RKO (cell line): ENCODE measurements at regions not wholly inside any gene's neighbourhood (a gene's known extent, or its start where the extent isn't known, plus 50 kb on each side); places are given as distances from the start of the nearest gene placed in this dataset.

ENCODE experiments used
- DNase-seq: peaks from one replicate; pipeline ENCODE4 v3.0.0-alpha.2; 2016; ENCODE audit warnings: low spot score

DNA sequence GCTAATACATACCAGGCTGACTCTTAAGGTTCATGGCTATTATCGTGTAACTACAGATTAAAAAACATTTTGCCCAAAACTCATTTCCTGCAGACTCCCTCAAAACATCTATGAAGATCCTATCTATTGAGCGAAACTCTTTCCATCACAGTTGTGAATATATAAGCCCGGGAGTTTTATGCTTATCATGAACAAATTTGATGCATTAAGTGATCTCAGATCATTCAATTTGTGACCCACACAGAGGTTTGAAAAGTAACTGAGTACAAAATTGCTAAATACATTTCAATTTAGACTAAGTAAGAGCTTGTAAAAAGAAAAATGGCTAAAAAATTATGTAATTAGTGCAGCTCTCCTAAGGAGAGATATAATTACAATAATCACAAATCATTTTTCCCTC is 1228.8 kb upstream of the TENM4 start:
- DNase-seq, result no peak

DNA sequence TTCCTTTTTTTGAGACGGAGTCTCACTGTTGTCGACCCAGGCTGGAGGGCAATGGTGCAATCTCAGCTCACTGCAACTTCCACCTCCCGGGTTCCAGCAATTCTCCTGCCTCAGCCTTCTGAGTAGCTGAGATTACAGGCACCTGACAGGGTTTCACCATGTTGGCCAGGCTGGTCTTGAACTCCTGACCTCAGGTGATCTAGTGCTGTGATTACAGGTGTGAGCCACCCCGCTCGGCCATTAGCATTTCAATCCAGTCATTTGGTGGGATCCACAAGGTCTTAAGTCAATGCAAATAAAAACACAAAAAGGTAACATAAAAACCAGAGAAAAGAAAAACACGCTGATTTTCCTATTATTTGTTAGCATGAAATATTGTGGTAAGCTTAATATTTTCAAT is 1227.2 kb upstream of the TENM4 start:
- DNase-seq, result no peak

DNA sequence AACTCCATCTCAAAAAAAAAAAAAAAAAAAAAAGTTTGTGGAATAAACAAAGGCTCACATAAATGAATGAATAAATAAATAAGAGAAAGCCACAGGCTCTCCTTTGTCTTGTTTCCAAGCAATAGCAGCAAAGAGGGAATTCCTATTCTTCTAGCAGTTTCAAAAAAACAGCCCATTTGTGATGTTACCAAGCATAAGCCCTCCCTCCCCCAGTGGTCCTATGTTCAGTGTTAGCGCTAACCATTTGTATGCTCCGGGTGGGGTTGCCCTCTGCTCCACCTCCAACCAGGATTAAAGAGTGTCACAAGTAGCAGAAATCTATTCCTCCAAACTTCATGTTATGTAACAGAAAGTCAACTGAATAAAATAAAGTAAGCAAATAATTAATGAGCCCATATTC is 1215.0 kb upstream of the TENM4 start:
- DNase-seq, result no peak

DNA sequence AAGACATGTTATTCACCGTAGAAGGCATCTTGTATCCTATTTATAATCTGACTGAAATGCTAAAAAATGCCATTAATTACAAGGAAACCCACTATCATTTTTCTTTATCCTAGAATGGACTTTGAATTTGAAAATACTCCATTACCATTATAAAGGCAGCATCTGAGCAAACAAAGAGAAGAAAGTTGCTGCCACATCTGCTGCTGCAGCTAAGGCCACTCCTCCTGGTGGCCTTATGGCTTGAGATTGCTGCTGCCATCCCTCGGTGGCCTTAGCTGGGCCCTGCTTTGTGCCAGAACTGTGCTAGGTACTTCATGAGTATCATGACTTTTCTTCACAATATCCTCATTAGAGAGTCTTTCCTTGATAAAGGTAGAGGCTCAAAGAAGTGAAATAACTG is 1210.1 kb upstream of the TENM4 start:
- DNase-seq, result no peak

DNA sequence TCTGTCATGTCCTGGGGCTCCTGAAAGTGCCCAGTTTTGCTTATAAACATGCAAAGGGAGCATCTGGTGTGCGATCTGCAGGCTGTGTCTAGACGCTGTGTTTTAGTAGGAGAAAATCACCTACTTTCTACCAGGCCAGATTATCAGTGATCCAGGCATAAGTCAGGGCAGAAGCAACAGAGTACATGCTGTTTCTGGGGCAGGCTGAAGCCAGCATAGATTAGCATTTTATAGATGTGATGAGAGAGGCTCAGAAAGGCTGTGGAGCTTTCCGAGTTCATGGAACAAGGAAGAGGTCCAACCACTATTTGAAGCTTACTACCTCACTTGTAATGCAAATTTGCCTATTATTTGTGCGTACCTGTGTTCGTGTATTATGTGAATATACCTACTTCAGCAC is 1208.4 kb upstream of the TENM4 start:
- no peak for DNase-seq

DNA sequence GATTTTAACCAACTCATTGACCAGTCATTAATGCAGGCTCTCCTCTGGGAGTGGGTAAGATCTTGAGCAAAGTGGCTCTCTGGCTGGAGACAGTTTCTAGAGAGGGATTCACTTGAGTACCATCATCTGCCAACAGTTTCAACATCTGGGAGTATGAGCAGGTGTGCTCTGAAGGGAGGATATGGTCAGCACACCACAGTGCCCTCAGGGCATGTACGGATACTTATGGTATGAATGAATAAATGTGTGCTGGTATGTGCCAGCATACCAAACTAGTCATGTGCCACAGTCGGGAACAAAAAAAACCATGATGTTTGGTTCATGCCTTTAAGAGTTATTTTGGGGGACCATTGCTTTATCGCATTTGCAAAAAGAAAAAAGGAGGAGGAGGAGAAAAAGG is 1197.5 kb upstream of the TENM4 start:
- no peak for DNase-seq

DNA sequence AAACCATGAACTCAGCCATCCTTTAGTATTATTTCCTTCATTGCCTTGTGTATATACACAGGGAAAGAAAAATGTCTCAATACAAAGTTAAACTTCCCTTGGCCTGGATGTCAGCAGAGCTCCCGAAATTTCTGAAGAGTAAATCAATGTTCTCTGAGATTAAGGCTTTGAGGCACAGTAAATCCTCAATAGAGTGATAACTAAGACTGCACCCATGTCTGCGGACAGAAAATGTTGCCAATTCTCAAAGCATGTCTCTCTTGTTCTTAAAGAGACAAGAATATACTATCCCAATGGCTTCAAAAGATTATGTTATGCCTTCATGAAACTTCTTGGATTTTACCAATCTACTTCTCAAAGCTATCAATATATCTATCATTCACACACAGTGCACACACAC is 1196.7 kb upstream of the TENM4 start:
- no peak for DNase-seq

DNA sequence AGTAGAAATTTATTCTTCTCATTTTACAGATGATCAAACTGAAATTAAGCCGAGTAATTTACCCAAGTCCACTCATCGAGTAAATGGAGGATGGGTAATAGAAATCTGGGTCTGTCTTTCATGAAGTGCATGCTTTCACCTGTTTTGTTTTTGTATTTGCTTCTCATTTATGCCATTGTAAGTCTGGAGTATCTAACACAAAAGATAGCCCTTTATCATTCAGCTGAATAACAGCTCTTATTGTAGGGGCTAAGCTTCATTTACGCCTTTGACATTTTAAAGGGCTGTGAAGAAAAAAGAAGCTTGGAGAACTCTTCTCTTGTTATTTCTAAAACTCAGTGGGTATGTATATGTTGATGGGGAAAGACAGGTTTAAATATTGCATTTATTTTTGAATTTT is 1196.2 kb upstream of the TENM4 start:
- DNase-seq, result no peak

DNA sequence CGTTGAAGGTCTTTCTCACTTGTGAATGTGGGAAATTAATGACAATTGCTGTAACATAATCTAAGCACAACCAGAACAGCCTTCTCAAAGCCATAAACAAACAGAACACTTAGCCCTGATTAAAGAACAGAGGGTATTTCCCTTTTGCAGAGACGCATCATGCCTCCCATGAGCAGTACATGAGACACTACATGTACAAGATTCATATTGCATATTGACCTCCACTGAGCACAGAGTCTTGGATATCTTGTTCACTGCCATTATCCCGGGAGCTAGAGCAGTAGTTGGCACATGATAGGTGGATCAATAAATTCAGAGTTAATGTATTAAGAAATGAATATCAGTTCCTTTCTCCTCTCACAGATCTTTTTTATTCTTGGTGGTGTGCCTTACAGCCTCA is 1194.3 kb upstream of the TENM4 start:
- no peak for DNase-seq

DNA sequence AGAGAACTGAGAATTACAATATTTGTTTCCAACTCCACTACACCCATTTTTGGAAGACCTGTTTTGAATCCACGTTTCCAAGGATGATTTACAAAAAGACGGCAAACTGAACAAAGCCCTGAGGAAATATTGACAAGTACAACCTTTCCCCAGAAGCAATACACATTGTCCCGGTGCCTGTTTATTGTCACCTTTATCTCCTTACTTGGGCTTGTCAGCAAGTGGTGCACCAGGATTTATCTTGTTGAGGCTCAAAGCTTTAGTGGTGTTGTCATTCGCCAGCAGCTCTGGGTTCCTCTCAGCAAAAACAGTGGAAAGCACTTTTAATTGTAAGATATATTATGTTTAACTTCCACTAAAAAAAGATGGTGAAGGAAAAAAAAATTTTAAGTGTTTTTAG is 1191.9 kb upstream of the TENM4 start:
- DNase-seq, result no peak

DNA sequence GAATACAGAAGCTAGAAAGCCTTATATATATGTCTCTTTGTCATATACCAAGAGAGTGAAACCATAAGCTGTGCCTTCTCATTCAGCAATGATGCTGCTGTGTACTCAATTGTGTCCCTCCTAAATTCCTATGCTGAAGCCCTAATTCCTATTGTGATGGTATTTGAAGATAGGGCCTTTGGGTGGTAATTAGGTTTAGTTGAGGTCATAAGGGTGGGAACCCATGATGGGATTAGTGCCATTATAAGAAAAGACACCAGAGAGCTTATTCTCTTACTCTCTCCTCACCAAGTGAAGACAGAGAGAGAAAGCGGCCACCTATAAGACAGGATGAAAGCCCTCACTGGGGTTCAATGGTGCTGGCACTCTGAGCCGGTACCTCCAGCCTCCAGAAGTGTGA is 1191.3 kb upstream of the TENM4 start:
- DNase-seq, result no peak

DNA sequence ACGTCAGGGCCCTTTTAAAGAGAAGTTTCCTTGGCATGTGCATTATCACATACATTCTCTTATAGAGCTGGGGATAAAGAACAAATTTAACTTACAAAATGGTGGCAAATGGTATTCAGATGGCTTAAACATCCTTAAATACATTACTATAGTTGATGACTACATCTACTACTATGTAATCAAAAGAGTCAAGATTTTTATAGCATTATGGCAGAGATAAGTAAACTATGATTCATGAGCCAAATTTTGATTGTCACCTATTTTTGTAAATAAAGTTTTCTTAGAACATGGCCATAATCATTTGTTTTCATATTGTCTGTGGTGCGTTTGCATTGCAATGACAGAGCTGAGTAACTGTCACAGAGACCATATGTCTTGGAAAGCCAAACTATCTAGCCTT is 1188.6 kb upstream of the TENM4 start:
- DNase-seq, result no peak

DNA sequence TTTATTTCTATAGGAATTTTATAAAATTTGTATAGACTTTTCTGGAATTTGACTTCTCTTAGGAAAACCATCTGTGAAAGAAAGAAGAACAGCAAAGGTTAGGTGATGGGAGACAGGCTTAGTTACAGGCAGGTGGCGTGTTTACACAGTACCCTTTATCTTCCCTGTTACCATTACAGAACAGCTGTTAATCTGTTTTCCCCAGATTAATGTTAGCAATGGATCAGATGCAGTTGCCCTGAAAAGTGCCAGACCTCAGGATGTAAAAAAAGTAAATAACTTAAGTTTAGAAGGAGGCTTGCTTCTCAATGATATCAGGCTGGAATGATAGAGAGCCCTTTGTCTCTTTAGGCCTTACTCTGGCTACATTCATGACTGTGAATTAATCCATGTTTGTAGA is 1186.5 kb upstream of the TENM4 start:
- no peak for DNase-seq

DNA sequence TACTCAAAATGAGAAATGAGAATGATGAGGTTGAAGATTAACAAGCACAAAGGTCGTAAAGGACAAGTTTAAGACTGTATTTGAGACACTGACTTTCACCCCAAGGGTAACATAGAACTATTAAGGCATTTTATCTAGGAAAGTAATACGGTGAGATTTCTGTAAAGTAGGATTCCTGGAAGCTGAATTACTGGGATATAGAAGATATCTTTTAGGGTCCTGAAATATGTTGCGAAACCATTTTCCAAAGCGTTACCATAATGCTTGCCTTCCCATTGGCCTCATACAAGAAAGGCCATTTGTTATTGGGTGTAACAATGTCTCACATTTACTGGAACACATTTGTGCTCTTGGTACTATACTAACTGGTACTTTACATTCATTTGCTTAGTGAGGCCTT is 1185.9 kb upstream of the TENM4 start:
- no peak for DNase-seq

DNA sequence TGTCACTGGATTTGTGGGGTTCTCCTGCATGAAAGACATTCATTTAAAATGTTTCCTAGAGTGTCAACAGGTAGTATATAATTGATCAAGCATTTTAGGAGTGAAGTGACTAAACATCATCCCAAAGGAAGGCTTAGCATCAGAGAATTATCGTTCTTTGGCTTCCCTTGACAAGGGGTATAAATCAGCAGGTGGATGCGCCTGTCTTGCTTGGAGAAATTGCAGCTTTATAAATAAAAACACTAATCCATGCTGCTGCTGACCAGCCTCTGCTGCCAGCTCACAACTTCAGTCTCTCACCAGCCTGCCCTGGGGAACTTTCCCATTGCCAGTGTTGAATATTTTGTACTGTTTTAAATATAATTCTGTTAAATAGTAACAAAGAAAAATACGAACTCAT is 1184.7 kb upstream of the TENM4 start:
- DNase-seq, result no peak

DNA sequence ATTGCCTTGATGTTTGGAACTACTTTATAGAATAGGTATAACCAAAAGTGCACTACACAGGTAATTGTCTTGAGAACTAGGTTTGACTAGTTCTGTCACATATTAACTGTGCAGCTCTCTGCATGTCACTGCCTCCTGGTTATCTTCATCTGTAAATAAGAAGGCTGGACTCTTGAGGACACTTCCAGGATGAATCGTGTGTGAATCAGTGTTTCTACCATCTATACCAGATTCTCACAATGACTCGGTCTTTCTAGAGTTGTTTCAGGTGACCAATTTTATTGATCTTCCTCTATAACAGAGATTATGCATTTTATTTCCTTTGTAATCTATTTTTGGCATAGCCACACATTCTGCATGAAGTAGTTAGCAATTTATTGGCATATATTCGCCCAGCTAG is 1181.0 kb upstream of the TENM4 start:
- DNase-seq, result no peak

DNA sequence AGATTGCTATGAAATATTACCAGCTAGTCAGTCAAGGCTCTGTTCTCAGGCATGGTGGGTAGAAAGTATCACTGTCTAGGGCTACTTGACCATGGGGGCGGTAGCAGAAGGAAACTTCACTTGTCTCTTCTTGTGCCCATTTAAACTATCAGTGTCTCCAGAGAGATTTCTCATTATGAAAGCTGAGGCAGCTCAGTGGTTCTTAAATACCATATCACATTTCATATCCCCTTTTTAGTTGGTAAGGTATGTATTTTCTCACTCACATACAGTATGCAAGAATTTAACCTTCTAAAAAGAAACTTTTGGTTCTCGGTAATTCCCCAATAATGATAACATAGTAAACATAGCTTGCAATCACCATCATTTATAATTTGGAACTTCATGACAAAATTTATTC is 1180.0 kb upstream of the TENM4 start:
- DNase-seq, result no peak

DNA sequence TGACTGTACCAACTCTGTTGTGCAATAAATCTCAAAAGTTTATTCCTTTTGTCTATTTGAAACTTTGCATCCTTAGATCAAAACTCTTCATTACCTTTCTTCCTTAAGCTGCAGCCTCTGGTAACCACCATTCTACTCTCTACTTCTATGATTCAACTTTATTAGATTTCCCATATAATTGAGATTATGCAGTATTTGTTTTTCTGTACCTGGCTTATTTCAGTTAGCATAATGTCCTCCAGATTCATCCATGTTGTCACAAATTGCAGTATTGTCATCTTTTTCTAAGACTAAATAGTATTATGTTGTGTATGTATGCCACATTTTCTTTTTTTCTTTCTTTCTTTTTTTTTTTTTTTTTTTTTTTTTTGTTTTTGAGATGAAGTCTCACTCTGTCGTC is 1176.3 kb upstream of the TENM4 start:
- DNase-seq, result no peak

DNA sequence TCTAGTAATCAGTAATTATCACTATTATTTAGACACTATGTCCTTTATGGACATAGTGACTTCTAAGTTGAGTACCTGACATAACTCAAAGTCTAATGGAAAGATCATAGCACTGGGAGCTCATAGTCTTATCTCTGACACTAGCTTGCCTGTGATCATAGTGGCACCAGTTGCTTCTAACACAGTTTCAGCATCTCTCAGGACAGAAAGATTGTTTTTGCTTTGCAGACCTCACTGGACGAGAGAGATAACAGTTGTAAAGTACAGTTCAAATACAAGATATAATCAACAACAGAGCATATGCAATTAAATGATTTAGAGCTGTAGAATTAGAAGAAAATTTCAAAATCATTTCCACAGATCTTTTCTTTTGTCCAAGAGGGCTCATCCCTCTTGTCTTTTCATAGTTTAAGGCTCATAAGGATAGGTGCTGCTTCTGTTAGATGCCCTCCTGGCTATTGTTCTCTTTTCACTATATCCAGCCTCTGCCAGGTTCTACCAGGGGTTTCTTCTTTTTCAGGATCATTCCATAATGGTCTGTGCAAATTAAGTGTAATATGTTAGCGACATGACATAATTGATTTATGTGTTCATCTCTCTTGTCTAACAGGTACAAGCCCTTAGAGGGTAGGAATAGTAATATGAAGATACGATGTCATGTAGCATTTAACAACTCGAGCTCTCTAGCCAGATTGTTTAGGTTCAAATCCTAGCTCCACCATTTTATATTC is 1175.4 kb upstream of the TENM4 start:
- no peak for DNase-seq

DNA sequence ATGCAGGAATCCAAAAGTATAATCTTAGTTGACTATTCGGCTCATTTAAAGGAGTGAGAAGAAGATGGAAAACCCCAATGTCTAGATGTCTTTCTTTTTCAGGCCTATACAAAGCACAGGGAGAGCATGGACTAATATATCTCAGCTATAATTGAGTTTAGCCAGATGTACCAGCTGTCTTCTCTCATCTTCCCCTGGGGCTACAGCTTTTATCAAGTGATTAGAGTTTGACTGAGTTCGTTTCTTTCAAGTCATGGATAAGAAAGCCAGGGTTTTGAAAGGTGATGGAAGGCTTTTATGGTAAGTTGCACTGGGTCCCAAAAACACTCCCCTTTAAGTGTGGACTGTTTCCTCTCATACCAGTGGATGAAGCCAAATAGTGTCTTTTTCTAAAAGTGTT is 1172.8 kb upstream of the TENM4 start:
- DNase-seq, result no peak

DNA sequence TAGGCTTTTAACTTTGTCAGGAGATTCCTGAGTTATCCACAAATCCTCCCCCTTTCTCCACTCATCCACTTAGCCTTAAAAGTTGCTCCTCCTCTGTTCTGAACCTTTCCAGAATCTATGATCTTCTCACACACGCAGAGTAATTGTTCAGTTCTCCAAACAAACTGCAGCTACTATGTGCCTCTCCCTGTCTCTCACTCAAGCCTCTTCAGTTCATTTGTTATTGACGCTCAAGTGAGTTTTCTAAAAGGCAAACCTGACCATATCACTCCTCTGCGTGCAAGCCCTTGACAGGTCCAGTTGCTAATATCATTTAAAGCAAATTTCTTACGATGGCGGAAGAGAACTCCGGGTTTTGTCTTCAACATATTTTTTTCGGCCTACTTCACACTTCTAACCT is 1169.7 kb upstream of the TENM4 start:
- DNase-seq, result no peak

DNA sequence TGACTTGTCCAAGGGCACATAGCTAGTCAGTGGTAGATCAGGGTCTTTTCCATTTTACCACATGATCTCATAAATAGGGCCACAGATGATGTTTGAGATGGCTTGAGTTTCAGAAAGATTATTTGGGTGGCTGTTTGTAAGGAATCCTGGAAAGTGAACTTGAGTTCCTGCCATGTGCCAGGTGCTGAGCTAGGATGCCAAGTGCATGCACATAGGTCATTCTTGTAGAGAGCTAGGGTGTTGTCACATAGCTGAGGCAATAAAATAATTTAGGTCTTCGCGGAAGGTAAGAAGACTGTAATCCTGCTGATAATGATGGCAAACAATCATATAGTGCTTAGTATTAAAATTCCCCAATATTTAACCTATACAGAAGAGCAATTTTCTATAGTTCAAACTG is 1162.6 kb upstream of the TENM4 start:
- no peak for DNase-seq

DNA sequence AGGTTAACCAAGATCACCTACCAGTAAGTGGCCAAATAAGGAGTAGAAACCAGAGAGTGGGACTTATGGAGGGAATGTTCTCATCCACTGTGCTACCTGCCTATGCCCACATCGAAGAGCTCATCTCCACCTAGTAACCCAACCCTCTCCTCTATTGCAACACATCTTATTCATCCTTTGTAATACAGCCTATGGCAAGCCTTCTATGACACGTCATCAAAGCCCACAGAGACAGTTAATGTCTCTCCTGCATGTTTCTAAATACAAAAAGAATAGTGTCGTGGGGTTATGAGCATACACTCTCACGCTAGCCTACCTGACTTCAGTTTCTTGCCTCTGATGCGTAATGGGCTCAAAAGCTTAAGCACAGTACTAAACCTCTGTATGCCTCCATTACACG is 1158.1 kb upstream of the TENM4 start:
- no peak for DNase-seq

DNA sequence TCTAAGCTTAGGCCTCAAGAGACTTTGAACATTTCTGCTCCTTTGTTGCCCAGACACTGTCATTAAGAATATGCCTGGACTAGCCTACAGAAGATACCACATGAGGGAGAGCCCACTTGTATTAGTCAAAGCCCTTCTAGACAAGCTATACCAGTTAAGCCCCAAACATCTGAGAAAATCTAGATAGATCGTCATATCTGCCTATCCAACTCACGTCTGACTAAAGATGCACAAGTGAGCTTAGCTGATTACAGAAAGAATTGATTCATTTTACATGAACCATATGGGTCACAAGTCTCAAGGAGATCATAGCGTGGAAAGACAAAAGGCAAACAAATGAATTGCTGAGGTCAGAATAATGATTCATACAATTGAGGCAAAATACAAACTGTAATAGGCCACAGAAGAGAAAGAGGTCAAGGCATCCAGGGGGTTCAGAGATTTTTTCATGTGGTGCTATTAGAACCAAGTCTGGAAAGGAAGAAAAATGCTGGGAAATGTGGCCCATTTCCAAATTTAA is 1155.5 kb upstream of the TENM4 start:
- no peak for DNase-seq

DNA sequence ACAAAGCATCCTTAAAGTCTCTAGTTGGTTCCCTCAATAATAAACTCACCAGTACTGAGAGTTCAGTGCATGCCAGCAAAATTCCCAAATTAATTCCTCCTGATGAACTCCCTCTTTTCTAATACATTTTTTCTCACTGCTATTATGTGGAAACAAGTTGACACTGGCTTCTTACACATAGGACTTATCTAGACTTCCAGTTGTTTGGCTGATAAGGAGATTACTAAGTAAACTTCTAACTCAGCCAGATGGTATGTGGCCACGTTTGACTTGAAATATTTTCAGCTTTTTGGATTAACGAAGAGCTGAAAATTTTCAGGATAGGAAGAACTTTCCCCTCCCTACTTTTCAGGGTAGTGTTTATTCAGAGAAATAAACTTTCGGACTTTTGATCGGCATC is 1154.2 kb upstream of the TENM4 start:
- no peak for DNase-seq
